VCaP (cell line): ENCODE measurements at regions not wholly inside any gene's neighbourhood (a gene's known extent, or its start where the extent isn't known, plus 50 kb on each side); places are given as distances from the start of the nearest gene placed in this dataset.

Experiments
- H3K27ac ChIP-seq: fragments of 450-650 bp; 2 replicates; pipeline ENCODE4 v1.5.1; 2017
- CTCF ChIP-seq: fragments of 450-650 bp; conservative IDR thresholded peaks from 2 replicates; pipeline ENCODE4 v1.5.1; 2017; ENCODE audit warnings: mild to moderate bottlenecking, moderate library complexity

GRCh38 chr5:57318251-57318650, 144.4 kb downstream of the GPBP1 start:
- no peak for TF ChIP-seq CTCF
- no peak overlapping the region for H3K27ac ChIP-seq

GRCh38 chr5:57317341-57317740, 143.5 kb downstream of the GPBP1 start:
- no peak overlapping the region for H3K27ac ChIP-seq
- no peak for TF ChIP-seq CTCF

GRCh38 chr5:57316798-57317327, 143.0 kb downstream of the GPBP1 start:
- H3K27ac ChIP-seq, result no peak overlapping the region
- TF ChIP-seq CTCF, result no peak

- no peak overlapping the region for H3K27ac ChIP-seq
- TF ChIP-seq CTCF, result no peak
These were observed 142.1 kb downstream of the GPBP1 start for GRCh38 chr5:57315941-57316340.
